Endothelial cell (in vitro differentiated cells): ENCODE measurements at regions not wholly inside any gene's neighbourhood (a gene's known extent, or its start where the extent isn't known, plus 50 kb on each side); places are given as distances from the start of the nearest gene placed in this dataset.

Experiments
- DNase-seq: peaks from one replicate; pipeline ENCODE4 v3.0.0; 2021; ENCODE audit warnings: low spot score
- H3K27ac Mint-ChIP-seq: one replicate; pipeline ENCODE4 v1.8.0; 2021; ENCODE audit warnings: mixed read lengths, inconsistent platforms; ENCODE audit not compliant: unreplicated experiment
- H3K27me3 Mint-ChIP-seq: one replicate; pipeline ENCODE4 v1.8.0; 2021; ENCODE audit warnings: mild to moderate bottlenecking, moderate library complexity, mixed read lengths, inconsistent platforms; ENCODE audit not compliant: unreplicated experiment
- H3K36me3 Mint-ChIP-seq: one replicate; pipeline ENCODE4 v1.8.0; 2021; ENCODE audit warnings: mild to moderate bottlenecking, low read depth, mixed read lengths, inconsistent platforms; ENCODE audit not compliant: unreplicated experiment
- H3K4me1 Mint-ChIP-seq: one replicate; pipeline ENCODE4 v1.8.0; 2021; ENCODE audit warnings: mild to moderate bottlenecking, mixed read lengths, inconsistent platforms; ENCODE audit not compliant: unreplicated experiment
- H3K4me3 Mint-ChIP-seq: one replicate; pipeline ENCODE4 v1.8.0; 2021; ENCODE audit warnings: mild to moderate bottlenecking, mixed read lengths, inconsistent platforms; ENCODE audit not compliant: unreplicated experiment
- H3K9me3 Mint-ChIP-seq: one replicate; pipeline ENCODE4 v1.8.0; 2021; ENCODE audit warnings: mixed read lengths, inconsistent platforms; ENCODE audit not compliant: unreplicated experiment
- CTCF ChIP-seq: fragments of 200-600 bp; sonication (generic); IDR thresholded peaks from one replicate; pipeline ENCODE4 v1.5.0; 2021; ENCODE audit warnings: antibody characterized with exemption; ENCODE audit not compliant: unreplicated experiment

DNA sequence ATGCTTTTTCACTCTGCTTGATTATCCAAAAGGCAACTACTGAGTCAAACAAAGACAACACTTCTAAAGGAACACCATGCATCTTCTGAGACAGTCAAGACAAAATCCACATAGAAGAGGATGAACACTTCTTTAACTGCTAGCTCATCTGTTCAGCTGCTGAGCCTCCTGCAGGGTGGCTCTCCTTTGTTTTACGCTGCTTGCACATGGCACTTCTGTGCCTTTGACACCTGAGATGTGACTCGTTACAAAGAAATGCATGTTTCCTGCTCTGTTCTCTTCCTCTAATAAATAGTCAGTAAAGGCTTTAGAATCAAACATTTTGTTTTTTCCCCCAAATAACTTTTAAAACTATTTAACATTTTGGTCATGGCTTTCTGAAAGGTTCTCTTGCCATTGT, 1129.4 kb downstream of the TDRD15 start:
- no peaks in the 10 kb centered on the region for H3K9me3 Mint-ChIP-seq
- no peak for DNase-seq
- no peak for TF ChIP-seq CTCF
- no peaks in the 10 kb centered on the region for H3K27me3 Mint-ChIP-seq
- H3K4me3 Mint-ChIP-seq: no peak overlapping the region
- no peaks in the 10 kb centered on the region for H3K36me3 Mint-ChIP-seq
- no peak overlapping the region for H3K27ac Mint-ChIP-seq
- no peaks in the 10 kb centered on the region for H3K4me1 Mint-ChIP-seq

- Mint-ChIP-seq H3K9me3 (no peaks in the 10 kb centered on the region), H3K4me3 (no peak overlapping the region)
These were observed 1123.8 kb upstream of the KLHL29 start for GRCh38 chr2:22261165-22261564.

DNA sequence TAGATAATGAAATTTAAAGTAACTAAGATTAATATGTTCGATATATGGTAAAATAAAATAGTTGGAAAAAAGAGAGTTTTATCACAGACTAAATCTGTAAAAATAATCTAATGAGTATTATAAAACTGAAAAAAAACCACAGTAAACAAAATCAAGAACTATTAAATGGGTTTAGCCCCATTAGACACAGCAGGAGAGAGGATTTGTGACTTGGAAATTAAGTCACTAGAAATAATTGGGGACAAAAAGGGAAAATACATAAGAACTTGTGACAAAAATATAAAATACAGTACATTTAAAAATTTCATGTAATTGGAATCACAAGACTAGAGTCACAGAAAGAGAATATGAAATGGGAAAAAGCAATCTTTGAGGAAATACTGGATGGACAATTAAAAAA, 1114.6 kb upstream of the KLHL29 start:
- TF ChIP-seq CTCF: no peak
- H3K4me3 Mint-ChIP-seq: no peak overlapping the region
- no peaks in the 10 kb centered on the region for H3K36me3 Mint-ChIP-seq
- no peaks in the 10 kb centered on the region for H3K27me3 Mint-ChIP-seq
- no peak for DNase-seq
- H3K4me1 Mint-ChIP-seq: no peaks in the 10 kb centered on the region
- H3K9me3 Mint-ChIP-seq: no peaks in the 10 kb centered on the region
- H3K27ac Mint-ChIP-seq: no peak overlapping the region

More at GRCh38 chr2:22261165-22261564, 1123.8 kb upstream of the KLHL29 start:
- TF ChIP-seq CTCF: no peak
- no peak for DNase-seq
- Mint-ChIP-seq H3K27ac (no peak overlapping the region), H3K4me1 (no peaks in the 10 kb centered on the region), H3K36me3 (no peaks in the 10 kb centered on the region), H3K27me3 (peaks cover 3% of the 10 kb centered on the region)

DNA sequence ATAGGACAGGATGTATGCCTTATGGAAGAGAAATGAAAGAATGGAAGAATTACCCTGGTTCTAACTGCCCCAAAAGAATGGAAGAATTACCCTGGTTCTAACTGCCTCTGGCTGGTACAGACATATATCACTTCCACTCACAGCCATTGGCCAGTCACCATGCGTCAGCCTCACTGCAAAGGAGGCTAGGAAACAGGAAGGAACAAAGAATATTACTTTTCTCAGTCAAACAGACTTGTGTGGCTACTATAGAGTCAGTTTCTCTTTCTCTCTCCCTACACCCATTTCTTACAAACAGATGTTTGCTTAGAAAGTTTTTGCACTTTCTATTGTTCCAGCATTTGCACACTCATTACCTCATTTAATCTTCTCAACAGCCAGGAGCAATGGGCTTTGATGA, 1111.1 kb upstream of the KLHL29 start:
- TF ChIP-seq CTCF: no peak
- no peaks in the 10 kb centered on the region for H3K27me3 Mint-ChIP-seq
- DNase-seq: no peak
- H3K4me1 Mint-ChIP-seq: peaks cover 3% of the 10 kb centered on the region
- no peaks in the 10 kb centered on the region for H3K9me3 Mint-ChIP-seq
- H3K36me3 Mint-ChIP-seq: no peaks in the 10 kb centered on the region
- H3K27ac Mint-ChIP-seq: no peak overlapping the region
- no peak overlapping the region for H3K4me3 Mint-ChIP-seq

DNA sequence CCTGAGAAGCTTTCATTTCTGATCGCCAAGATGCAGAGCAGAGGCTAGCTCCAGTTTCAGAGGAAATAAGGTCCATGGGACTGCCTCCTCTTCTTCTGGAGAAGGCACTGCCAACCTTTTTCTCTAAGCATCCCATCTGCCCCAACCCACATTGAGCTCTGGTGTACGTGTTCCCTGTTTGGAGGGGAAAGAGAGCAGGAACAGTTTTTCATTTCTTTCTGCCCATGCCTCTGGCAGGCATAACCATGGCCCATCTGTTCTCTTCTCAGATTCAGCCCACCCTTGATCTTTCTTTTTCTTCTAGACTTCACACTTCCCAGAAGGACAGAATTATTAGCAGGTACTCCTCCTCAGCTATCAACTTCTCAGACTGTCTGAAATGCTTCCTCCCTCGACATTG, 1110.3 kb upstream of the KLHL29 start:
- TF ChIP-seq CTCF: no peak
- H3K36me3 Mint-ChIP-seq: no peaks in the 10 kb centered on the region
- H3K27ac Mint-ChIP-seq: no peak overlapping the region
- DNase-seq: no peak
- H3K9me3 Mint-ChIP-seq: no peaks in the 10 kb centered on the region
- no peaks in the 10 kb centered on the region for H3K27me3 Mint-ChIP-seq
- H3K4me3 Mint-ChIP-seq: no peak overlapping the region
- H3K4me1 Mint-ChIP-seq: peaks cover 3% of the 10 kb centered on the region
